ENCODE measurements at regions not wholly inside any gene's neighbourhood (a gene's known extent, or its start where the extent isn't known, plus 50 kb on each side); places are given as distances from the start of the nearest gene placed in this dataset.
A peak's percentile ranks its signal among the peaks of the same experiment; 100 is the strongest.

DNA sequence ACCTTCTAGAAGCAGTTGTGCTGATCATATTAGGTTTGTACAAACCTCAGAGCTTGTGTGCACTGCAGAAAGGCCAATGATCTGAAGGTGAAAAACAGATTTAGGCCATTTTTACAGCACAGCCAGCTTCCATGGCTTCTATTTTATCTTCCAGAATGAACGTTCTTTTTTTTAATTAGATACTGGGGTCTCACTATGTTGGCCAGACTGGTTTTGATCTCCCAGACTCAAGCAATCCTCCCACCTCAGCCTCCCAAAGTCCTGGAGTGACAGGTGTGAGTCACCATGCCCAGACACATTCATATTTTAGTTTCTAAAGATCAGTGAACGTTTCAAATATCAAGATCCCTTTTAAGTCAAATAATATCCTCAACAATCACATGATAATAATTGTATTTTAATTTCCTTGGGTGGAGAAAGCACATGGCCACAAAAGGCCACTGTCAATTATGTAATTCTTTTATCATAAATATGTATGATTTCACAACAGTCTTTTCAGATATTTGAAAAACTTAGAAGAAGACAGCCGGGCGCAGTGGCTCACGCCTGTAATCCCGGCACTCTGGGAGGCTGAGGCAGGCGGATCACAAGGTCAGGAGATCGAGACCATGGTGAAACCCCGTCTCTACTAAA lies 326.7 kb upstream of the JARID2 start:
- no peaks in the 10 kb centered on the region for H3K36me3 ChIP-seq
- no peaks in the 10 kb centered on the region for H3K9me3 ChIP-seq
- intact Hi-C loops (cut with DNase I; ENCODE audit: low total_unique reads) = no loop called here
- no peak for DNase-seq
- WGBS, 5 donors = 83 to 88% (median 85%) methylated on average over 9 of the region's 9 CpGs
- H3K27ac ChIP-seq = no peak overlapping the region
- no peaks in the 10 kb centered on the region for H3K27me3 ChIP-seq
- H3K4me1 ChIP-seq = peaks cover 0 to 27% (median 12%) of the 10 kb centered on the region in 4 donors
- TF ChIP-seq POLR2A (IDR thresholded peaks at IDR 0.05) = no peak
- TF ChIP-seq EP300 (IDR thresholded peaks at IDR 0.05) = no peak
- no peak for TF ChIP-seq POLR2AphosphoS5 (IDR thresholded peaks at IDR 0.05)
- TF ChIP-seq, protein P1, sequence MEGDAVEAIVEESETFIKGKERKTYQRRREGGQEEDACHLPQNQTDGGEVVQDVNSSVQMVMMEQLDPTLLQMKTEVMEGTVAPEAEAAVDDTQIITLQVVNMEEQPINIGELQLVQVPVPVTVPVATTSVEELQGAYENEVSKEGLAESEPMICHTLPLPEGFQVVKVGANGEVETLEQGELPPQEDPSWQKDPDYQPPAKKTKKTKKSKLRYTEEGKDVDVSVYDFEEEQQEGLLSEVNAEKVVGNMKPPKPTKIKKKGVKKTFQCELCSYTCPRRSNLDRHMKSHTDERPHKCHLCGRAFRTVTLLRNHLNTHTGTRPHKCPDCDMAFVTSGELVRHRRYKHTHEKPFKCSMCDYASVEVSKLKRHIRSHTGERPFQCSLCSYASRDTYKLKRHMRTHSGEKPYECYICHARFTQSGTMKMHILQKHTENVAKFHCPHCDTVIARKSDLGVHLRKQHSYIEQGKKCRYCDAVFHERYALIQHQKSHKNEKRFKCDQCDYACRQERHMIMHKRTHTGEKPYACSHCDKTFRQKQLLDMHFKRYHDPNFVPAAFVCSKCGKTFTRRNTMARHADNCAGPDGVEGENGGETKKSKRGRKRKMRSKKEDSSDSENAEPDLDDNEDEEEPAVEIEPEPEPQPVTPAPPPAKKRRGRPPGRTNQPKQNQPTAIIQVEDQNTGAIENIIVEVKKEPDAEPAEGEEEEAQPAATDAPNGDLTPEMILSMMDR (IDR thresholded peaks at IDR 0.05) = no peak
- no peak overlapping the region for H3K4me3 ChIP-seq

GRCh38 chr6:14920276-14920675 lies 325.6 kb upstream of the JARID2 start:
- H3K4me1 ChIP-seq = peaks cover 8 to 38% (median 22%) of the 10 kb centered on the region in 4 donors
- H3K27ac ChIP-seq = peak overlapping the region in 3 of 5 donors; percentile 60 to 83 (median 73)
- no peak for DNase-seq
- no peaks in the 10 kb centered on the region for H3K36me3 ChIP-seq
- H3K4me3 ChIP-seq = no peak overlapping the region
- intact Hi-C loops (cut with DNase I; ENCODE audit: low total_unique reads) = no loop called here
- no peaks in the 10 kb centered on the region for H3K27me3 ChIP-seq
- WGBS, 5 donors = 92 to 100% (median 97%) methylated on average over 2 of the region's 2 CpGs
- no peaks in the 10 kb centered on the region for H3K9me3 ChIP-seq
- no peak for TF ChIP-seq POLR2AphosphoS5 (IDR thresholded peaks at IDR 0.05)
- TF ChIP-seq, protein P1 (IDR thresholded peaks at IDR 0.05) = no peak
- no peak for TF ChIP-seq POLR2A (IDR thresholded peaks at IDR 0.05)
- no peak for TF ChIP-seq EP300 (IDR thresholded peaks at IDR 0.05)

DNA sequence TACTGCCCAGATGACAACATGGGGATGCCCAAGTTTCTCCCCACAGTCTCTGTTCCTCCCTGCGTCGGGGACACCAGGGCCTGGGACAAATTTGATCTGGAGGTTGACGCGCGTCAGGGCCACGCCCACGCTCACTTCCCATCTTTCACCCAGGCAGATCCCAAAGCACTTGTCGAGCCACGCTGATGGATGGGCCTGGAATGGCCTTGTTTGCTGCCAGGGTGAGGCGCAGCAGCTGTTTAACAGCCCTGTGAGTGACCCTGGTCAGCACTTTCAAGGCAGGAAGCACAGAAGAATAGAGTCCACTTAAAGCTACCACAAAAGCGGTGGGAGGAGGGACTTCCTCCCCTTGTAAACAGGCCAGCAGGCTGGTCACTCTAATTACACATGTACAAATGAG lies 324.7 kb upstream of the JARID2 start:
- peaks cover 11 to 47% (median 29%) of the 10 kb centered on the region in 4 donors for H3K4me1 ChIP-seq
- peak; percentile 34 to 85 for DNase-seq
- H3K27me3 ChIP-seq = no peaks in the 10 kb centered on the region
- 45 to 81% (median 52%) methylated on average over 11 of the region's 11 CpGs for WGBS, 5 donors
- H3K27ac ChIP-seq = peak overlapping the region in 4 of 5 donors; percentile 53 to 83 (median 66)
- H3K36me3 ChIP-seq = no peaks in the 10 kb centered on the region
- H3K9me3 ChIP-seq = no peaks in the 10 kb centered on the region
- intact Hi-C loops (cut with DNase I; ENCODE audit: low total_unique reads) = no loop called here
- TF ChIP-seq POLR2A (IDR thresholded peaks at IDR 0.05) = no peak
- TF ChIP-seq EP300 (IDR thresholded peaks at IDR 0.05) = peak; percentile 69
- peak in 1 of 3 donors; percentile 17 for TF ChIP-seq POLR2AphosphoS5 (IDR thresholded peaks at IDR 0.05)
- TF ChIP-seq, protein P1 (IDR thresholded peaks at IDR 0.05) = no peak
- no peak overlapping the region for H3K4me3 ChIP-seq

DNA sequence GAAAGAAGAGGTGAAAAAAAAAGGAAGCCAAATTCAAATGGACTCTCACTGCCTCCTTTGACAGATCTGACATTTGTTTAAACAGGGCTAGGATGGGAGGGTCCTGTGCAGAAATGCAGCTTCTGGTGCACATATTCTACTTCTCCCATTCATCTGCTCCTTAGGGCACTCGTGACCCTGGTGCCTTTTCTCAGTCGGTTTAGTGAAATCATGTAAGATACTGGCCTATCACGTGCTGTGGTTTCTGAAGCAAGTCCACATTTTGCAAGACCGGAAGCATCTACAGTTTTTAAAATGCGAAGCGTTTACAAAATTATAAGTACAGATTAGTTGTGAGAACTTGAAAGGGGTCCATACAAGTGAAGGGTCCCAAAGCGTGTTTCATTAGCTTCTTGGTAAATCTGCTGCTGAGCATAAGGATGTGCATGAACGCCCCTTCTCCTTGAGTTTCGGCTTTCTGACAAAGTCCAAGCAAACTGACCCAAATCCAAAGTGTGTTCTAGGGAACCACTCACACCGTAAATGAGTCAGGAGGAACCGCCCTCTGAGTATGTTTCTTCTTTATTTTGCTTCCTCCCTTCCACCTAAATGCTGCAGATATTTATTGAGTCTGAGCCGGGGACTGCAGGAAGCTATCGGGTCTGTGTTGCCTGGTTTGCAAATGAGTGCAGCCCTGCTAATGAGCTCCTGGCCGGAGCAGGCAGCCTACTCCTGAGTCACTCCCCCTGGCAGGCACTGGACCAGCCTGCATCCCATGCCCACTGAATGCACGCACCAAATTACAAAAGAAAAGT lies 323.8 kb upstream of the JARID2 start:
- intact Hi-C loops (cut with DNase I; ENCODE audit: low total_unique reads) = no loop called here
- Histone ChIP-seq H3K9me3 (no peaks in the 10 kb centered on the region), H3K27me3 (no peaks in the 10 kb centered on the region), H3K4me3 (no peak overlapping the region), H3K27ac (peak overlapping the region; percentile 38 to 83 (median 60)), H3K4me1 (peaks cover 11 to 48% (median 32%) of the 10 kb centered on the region in 4 donors), H3K36me3 (no peaks in the 10 kb centered on the region)
- WGBS, 5 donors = 70 to 84% (median 82%) methylated on average over 15 of the region's 15 CpGs
- DNase-seq = peak in 1 of 2 donors; percentile 52
- TF ChIP-seq EP300 (IDR thresholded peaks at IDR 0.05) = no peak
- TF ChIP-seq POLR2AphosphoS5 (IDR thresholded peaks at IDR 0.05) = no peak
- TF ChIP-seq, protein P1 (IDR thresholded peaks at IDR 0.05) = no peak
- TF ChIP-seq POLR2A (IDR thresholded peaks at IDR 0.05) = no peak
